HFFc6 (cell line): ENCODE measurements at regions not wholly inside any gene's neighbourhood (a gene's known extent, or its start where the extent isn't known, plus 50 kb on each side); places are given as distances from the start of the nearest gene placed in this dataset.
"Not testable (repeated sequence)": the region's sequence is repeated elsewhere in the genome, so short reads cannot be mapped to it uniquely, and the experiment has no call there.

Experiments
- DNase-seq: peaks from one replicate; pipeline ENCODE4 v3.0.0-alpha.2; 2018
- H3K27ac Mint-ChIP-seq: 2 replicates; pipeline ENCODE4 v1.8.0; 2020; ENCODE audit warnings: mild to moderate bottlenecking, mixed read lengths
- H3K27me3 Mint-ChIP-seq: 2 replicates; pipeline ENCODE4 v1.8.0; 2021; ENCODE audit warnings: mild to moderate bottlenecking, moderate library complexity, mixed read lengths; ENCODE audit not compliant: insufficient read depth
- H3K36me3 Mint-ChIP-seq: 2 replicates; pipeline ENCODE4 v1.8.0; 2021; ENCODE audit warnings: low read depth, mixed read lengths
- H3K4me1 Mint-ChIP-seq: 2 replicates; pipeline ENCODE4 v1.8.0; 2020; ENCODE audit warnings: low read depth, mixed read lengths
- H3K4me3 Mint-ChIP-seq: 2 replicates; pipeline ENCODE4 v1.8.0; 2020; ENCODE audit warnings: mild to moderate bottlenecking, moderate library complexity, mixed read lengths
- H3K9me3 Mint-ChIP-seq: 2 replicates; pipeline ENCODE4 v1.8.0; 2020; ENCODE audit warnings: mild to moderate bottlenecking, mixed read lengths
- CTCF ChIP-seq: fragments of 200-600 bp; sonication (generic); IDR thresholded peaks from 2 replicates; pipeline ENCODE4 v1.5.0; 2021; ENCODE audit warnings: antibody characterized with exemption, mild to moderate bottlenecking

GRCh38 chr2:84126530-84126929 is 332.6 kb downstream of the SUCLG1 start:
- H3K4me3 Mint-ChIP-seq: no peak overlapping the region
- no peak overlapping the region for H3K27ac Mint-ChIP-seq
- DNase-seq: no peak
- H3K27me3 Mint-ChIP-seq: no peaks in the 10 kb centered on the region
- H3K4me1 Mint-ChIP-seq: no peaks in the 10 kb centered on the region
- no peak for TF ChIP-seq CTCF
- H3K36me3 Mint-ChIP-seq: 0 out of 2 replicates have a peak, but pooled peaks cover 4% of the 10 kb centered on the region
- peaks cover 28% of the 10 kb centered on the region for H3K9me3 Mint-ChIP-seq

GRCh38 chr2:84126084-84126483 is 333.0 kb downstream of the SUCLG1 start:
- TF ChIP-seq CTCF: no peak
- no peaks in the 10 kb centered on the region for H3K27me3 Mint-ChIP-seq
- H3K27ac Mint-ChIP-seq: no peak overlapping the region
- H3K9me3 Mint-ChIP-seq: peaks cover 30% of the 10 kb centered on the region
- no peaks in the 10 kb centered on the region for H3K4me1 Mint-ChIP-seq
- no peak overlapping the region for H3K4me3 Mint-ChIP-seq
- 0 out of 2 replicates have a peak, but pooled peaks cover 4% of the 10 kb centered on the region for H3K36me3 Mint-ChIP-seq
- DNase-seq: no peak

- Mint-ChIP-seq H3K36me3 (no peaks in the 10 kb centered on the region), H3K4me3 (no peak overlapping the region), H3K27me3 (no peaks in the 10 kb centered on the region; the same call in 1 of the 2 replicates), H3K9me3 (peaks cover 24% of the 10 kb centered on the region), H3K4me1 (no peaks in the 10 kb centered on the region), H3K27ac (no peak overlapping the region)
- no peak for TF ChIP-seq CTCF
- no peak for DNase-seq
Measured at GRCh38 chr2:84116143-84116542, 342.9 kb downstream of the SUCLG1 start.

GRCh38 chr2:84115173-84115857 is 343.8 kb downstream of the SUCLG1 start:
- no peaks in the 10 kb centered on the region for H3K36me3 Mint-ChIP-seq
- H3K4me1 Mint-ChIP-seq: no peaks in the 10 kb centered on the region
- no peak for DNase-seq
- no peak for TF ChIP-seq CTCF
- H3K4me3 Mint-ChIP-seq: no peak overlapping the region
- no peak overlapping the region for H3K27ac Mint-ChIP-seq
- peaks cover 21% of the 10 kb centered on the region for H3K9me3 Mint-ChIP-seq
- no peaks in the 10 kb centered on the region; the same call in 1 of the 2 replicates for H3K27me3 Mint-ChIP-seq

GRCh38 chr2:84103816-84104527 is 355.1 kb downstream of the SUCLG1 start:
- H3K27ac Mint-ChIP-seq, H3K27me3 Mint-ChIP-seq, H3K4me1 Mint-ChIP-seq, DNase-seq, H3K4me3 Mint-ChIP-seq: not testable (repeated sequence)
- peaks cover 47% of the 10 kb centered on the region for H3K9me3 Mint-ChIP-seq
- H3K36me3 Mint-ChIP-seq: peaks cover 15% of the 10 kb centered on the region; the same call in 1 of the 2 replicates

- Mint-ChIP-seq H3K27ac (no peak overlapping the region), H3K9me3 (peaks cover 46% of the 10 kb centered on the region), H3K4me3 (no peak overlapping the region), H3K4me1 (no peaks in the 10 kb centered on the region), H3K36me3 (peaks cover 15% of the 10 kb centered on the region; the same call in 1 of the 2 replicates), H3K27me3 (no peaks in the 10 kb centered on the region)
- no peak for TF ChIP-seq CTCF
- no peak for DNase-seq
Measured at GRCh38 chr2:84102274-84102673, 356.8 kb downstream of the SUCLG1 start.
